OCI-M2 (cell line): ENCODE measurements at regions not wholly inside any gene's neighbourhood (a gene's known extent, or its start where the extent isn't known, plus 50 kb on each side); places are given as distances from the start of the nearest gene placed in this dataset.
"Not testable (repeated sequence)": the region's sequence is repeated elsewhere in the genome, so short reads cannot be mapped to it uniquely, and the experiment has no call there.

Source experiments
- DNase-seq: peaks from one replicate; lab custom pipeline; 2025; ENCODE audit not compliant: unreplicated experiment; lab: John Stamatoyannopoulos, UW

- DNase-seq = no peak
These were observed 523.6 kb upstream of the EYS start for GRCh38 chr6:66230591-66230990.

DNA sequence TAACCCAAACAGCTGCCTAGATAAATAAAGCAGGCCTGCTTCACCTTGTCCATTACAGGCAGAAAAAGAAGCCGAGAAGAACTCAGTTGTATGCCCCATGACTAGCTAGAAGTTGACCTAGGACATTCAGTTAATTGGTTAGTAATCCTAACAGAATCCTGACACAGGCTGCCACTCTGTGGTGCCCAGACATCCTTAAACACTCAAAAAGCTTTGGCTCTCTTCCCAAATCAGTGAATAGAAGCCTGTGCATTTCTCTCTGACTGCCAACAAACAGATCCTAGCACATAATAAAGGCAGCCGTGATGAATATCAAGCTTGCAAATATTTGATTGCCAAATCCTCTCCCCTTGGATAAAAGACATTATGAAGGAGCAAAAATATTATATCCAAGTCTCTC, 519.1 kb upstream of the EYS start:
- no peak for DNase-seq

- DNase-seq = no peak
These were observed 503.9 kb upstream of the EYS start for GRCh38 chr6:66210964-66211363.

DNA sequence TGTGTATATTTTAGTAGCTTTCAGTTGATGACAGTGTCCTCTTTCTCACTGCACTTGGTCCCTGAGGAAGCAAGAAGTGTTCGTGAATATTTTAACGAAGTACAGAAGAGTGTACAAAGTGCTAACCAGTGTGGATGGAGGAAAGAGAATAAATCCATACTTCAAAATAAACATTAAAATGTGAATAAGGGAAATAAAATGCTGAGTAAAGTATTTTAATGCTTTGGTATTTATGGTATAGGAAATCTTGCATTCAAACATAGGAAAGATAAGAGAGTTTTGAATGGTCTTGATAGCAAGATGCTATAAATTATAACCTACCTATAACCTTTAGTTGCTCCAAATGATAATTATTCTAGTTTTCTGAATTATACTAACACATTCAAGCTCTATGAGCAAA, 493.4 kb upstream of the EYS start:
- DNase-seq = no peak

- no peak for DNase-seq
These were observed 492.1 kb upstream of the EYS start for GRCh38 chr6:66199171-66199570.

- DNase-seq = no peak
These were observed 491.1 kb upstream of the EYS start for GRCh38 chr6:66198062-66198624.

GRCh38 chr6:66190858-66191257, 483.8 kb upstream of the EYS start:
- no peak for DNase-seq

DNA sequence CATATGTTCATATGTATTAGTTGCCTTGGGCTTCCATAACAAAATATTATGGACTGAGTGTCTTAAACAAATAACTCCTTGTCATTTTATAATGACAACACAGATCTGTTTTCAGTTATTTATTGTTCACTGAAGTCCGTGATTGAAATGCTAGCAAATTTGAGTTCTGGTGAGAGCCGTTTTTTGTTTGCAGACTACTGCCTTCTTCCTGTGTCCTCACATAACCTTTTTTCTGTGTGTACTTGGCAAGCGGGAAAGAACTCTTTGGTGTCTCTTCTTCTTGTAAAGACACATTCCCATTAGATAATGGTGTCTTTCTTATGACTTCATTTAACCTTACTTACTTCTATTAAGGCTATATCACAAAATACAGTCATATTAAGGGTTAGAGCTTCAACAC, 482.9 kb upstream of the EYS start:
- no peak for DNase-seq

GRCh38 chr6:66186756-66187155, 479.7 kb upstream of the EYS start:
- no peak for DNase-seq

DNA sequence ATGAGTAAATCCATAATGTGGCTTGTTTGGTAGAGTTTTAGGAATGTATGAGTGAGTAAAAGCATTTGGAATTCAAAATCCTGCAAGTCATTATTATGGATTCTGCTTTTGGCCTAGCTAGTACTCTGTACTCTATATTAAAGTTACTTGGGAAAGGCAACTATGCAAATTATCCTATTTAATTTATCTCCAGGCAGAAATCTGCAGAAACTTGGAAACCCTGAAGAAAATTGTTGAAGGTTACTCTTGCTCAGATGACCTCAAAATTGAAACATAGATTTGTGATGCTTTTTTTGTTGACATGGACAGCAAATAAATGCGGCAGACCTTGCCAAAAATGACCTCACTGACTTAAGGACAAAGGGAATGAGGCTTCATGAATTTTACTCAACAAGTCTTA, 477.1 kb upstream of the EYS start:
- no peak for DNase-seq

DNA sequence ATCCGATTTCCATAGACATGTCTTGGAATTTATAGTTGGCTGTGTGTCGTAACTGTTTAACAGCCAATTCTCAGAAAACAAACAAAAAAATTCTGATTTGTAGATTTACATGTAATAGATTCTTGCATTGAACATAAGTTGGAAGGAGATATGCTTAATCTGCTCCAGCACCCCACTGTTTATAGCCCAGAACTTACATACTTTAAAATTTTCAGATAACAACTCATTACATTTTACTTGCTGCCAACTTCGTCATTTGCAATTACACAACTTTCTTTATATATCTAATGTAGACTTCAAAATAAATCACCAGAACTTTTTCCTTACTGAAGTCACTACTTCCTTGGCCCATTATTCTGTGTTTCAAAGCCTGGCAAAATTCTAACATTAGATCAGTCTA, 472.3 kb upstream of the EYS start:
- DNase-seq = no peak

DNA sequence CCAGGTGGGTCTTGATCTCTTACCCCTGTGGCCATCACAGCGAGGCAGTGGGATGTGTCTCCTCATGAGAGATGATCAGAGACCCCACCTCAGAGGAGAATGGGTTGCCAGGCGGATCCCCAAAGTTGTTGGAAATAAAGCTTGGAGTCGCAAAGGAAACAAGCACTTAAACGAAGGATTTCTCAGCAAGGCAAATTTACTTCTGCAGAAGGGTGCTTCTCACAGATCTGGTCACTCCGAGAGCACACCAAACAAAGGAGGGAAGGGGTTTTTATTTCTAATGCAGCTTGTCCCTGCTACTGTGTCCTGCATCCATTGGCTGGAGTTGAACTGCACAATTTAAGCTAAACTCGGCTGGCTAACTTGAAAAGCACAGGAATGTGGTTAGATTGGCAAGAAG, 466.6 kb upstream of the EYS start:
- no peak for DNase-seq

GRCh38 chr6:66166713-66167112, 459.7 kb upstream of the EYS start:
- DNase-seq = not testable (repeated sequence)

DNA sequence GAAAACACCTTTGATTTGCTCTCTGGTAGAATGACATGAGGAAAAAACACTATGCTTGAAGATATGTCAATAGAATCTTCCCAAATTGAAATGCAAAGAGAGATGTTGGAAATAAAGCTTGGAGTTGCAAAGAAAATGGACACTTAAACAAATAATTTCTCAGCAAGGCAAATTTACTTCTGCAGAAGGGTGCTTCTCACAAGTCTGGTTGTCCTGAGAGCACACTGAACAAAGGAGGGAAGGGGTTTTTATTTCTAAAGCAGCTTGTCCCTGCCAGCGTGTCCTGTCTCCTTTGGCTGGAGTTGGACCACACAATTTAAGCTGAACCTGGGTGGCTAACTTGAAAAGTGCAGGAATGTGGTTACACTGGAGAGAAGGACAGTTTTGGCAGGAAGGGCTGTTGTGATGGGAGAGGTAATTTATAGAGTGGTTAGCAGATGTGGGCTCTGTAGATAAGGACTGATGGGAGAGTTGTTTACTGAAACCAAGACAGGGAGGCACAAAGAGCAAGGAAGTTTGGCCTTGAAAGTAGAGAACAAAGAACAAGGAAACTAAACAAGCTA, 454.6 kb upstream of the EYS start:
- DNase-seq = no peak

DNA sequence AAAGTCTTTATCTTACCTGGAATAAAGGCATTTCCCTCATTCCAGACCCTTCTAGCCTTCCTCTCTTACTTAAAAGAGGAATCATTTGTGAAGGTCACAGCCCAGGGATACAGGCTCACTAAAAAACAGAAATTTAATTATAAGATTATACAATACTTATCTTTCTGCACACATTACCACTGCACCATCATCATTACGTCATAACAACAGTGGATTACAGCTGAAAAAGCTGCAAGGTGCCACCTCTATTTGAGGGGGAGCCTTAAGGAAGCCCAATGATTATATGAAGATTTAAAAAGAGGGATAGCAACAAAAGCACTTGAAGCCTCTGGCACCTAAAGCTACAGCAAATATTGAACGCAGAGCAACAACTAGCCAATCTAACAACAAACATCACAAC, 452.9 kb upstream of the EYS start:
- no peak for DNase-seq

DNA sequence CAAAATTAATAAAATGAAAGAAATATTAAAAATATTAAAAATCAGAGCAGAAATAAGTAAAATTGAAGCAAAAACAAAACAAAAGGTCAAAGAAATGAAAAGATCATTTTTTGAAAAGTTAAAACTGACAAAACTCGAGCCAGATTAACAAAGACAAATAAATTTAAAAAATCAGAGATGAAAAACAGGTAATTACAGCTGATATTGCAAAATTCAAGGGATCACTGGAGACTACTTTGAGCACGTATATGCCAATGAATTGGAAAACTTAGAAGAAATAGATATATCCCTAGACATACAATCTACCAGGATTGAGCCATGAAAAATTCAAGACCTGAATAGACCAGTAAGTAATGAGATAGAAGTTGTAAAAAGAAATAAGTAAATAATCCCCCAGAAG, 446.2 kb upstream of the EYS start:
- DNase-seq = no peak

DNA sequence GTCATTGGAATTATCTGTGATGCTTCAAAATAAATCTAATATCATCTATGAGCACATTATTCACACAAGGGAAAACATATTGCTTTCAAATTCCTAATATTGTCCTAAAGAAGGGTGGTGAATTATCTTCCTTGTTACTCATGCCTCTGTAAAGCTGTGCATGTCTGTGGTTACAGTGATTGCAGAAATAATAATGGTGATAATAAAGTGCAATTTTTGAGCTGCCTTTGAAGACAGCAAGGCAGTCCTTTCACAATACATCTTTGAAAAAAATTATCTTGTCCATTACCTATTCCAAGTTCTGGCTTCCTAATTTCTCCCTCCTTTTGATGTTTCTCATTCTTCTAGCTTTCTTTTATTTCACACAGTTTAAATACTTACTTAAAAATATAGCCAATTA, 442.1 kb upstream of the EYS start:
- DNase-seq = no peak

DNA sequence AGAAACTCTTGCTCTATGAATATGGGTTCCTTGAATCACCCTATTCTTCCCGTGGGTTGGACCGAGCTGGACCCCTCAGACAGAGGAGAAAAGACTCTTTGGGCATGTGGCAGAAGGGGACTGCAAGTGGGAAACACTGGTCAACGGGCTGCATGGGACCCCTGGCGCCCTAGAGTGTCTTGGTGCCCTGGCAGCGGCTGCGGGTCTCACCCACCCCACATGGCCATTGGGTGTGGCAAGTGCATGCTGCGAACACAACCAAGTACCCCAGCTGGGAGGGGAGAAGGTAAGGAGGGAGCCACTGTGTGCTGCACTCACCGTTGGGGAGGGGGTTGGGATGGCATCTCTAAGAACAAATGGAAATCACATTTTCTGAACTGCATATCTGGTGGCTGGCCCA, 438.8 kb upstream of the EYS start:
- no peak for DNase-seq

DNA sequence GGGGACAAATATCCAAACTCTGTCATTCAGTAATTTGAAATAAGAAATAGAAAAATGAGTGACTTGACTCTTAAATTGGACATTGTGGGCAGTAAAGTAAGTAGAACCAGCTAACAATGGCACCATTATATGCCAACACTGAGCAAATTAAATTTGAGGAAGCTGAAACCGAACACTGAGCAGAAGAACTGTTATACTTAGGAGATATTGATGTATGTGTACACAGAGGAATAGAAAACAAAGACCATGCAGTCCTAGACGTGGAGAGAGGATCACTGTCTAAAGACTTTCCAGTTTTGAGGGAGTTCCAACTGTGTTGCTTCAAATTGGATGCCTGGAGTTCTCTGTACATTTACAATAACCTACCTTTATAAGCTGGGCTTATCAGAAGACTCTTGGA, 427.0 kb upstream of the EYS start:
- DNase-seq = no peak

- no peak for DNase-seq
These were observed 421.6 kb upstream of the EYS start for GRCh38 chr6:66128656-66129055.

- no peak for DNase-seq
These were observed 421.2 kb upstream of the EYS start for GRCh38 chr6:66128243-66128642.

DNA sequence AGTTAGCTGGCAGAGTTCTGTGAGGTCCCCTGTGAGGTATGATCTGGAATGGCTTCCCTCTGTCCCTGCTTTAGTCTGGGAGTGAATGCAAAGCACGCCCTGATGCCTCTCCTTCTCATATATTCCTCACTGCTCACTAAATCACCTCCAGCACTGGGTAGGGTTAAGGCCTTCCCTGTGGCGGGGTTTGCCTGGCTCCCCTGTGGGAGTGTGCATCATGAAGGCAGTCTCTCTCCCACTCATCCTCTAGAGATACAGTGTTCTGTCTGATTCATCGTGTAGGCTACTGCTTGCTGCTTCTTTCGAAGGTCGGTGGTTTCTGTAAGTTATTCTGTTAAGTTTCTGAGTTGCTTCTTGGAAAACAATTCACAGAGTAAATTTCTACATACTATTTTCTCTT, 420.0 kb upstream of the EYS start:
- DNase-seq = no peak

DNA sequence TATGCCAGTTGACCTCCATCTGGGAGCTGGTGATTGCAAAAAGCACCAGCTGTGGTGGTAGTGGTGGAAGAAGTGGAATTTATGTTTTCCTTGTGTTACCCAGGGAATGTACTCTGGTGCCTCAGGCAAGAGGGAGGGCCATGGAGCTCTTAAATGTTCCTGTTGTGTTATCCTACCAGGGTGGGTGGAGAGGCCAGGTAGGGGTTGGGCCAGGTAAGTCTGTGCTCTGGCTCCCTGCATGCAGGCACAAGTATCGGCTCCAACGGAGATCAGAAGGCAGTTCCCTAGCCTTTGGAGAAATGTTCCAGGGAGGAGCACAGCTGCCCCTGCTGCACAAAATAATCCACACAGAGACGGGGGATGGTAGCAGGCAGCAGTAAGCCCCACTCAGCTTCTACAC, 419.3 kb upstream of the EYS start:
- DNase-seq = no peak

- DNase-seq = no peak
These were observed 396.9 kb upstream of the EYS start for GRCh38 chr6:66103954-66104353.
